H1 (cell line): ENCODE measurements at regions not wholly inside any gene's neighbourhood (a gene's known extent, or its start where the extent isn't known, plus 50 kb on each side); places are given as distances from the start of the nearest gene placed in this dataset.

Experiments
- CTCF ChIA-PET: fragments of 300-600 bp; sonication (Branson Sonifier 250); formaldehyde crosslinking; loops from one replicate; lab custom pipeline; 2021; ENCODE audit not compliant: partially characterized antibody; lab: Charles Lee
- POLR2A ChIA-PET: fragments of 300-600 bp; sonication (Branson Sonifier 250); formaldehyde crosslinking; loops from one replicate; lab custom pipeline; 2021; ENCODE audit warnings: inconsistent platforms; ENCODE audit not compliant: partially characterized antibody; lab: Charles Lee
- DNase-seq, 2 experiments: peaks; one replicate each; pipeline versions ENCODE4 v3.0.0 to v3.0.0-alpha.2; 2010 to 2022; ENCODE audit warnings: low spot score in 2 of 2, low read depth in 1 of 2, mixed read lengths in 1 of 2
- FAIRE-seq: peaks from 2 replicates; lab custom pipeline; 2011; peaks lifted over from hg19 to GRCh38; lab: Jason Lieb, UNC
- H2AFZ ChIP-seq: 2 replicates; pipeline ENCODE4 v1.8.1; 2012; ENCODE audit warnings: low read length, inconsistent platforms
- H2AK5ac ChIP-seq: 2 replicates; pipeline ENCODE4 v1.6.1; 2013; ENCODE audit warnings: low read depth, low read length
- H2BK120ac ChIP-seq: replicated peaks from 2 replicates; pipeline ENCODE3; 2013; ENCODE audit warnings: low read depth, low read length, inconsistent platforms
- H2BK12ac ChIP-seq: 2 replicates; pipeline ENCODE4 v1.6.1; 2013; ENCODE audit warnings: low read depth, low read length
- H2BK15ac ChIP-seq: 2 replicates; pipeline ENCODE4 v1.6.1; 2013; ENCODE audit warnings: low read length
- H2BK20ac ChIP-seq: 2 replicates; pipeline ENCODE4 v1.6.1; 2013; ENCODE audit warnings: low read length
- H2BK5ac ChIP-seq: 2 replicates; pipeline ENCODE4 v1.6.1; 2013; ENCODE audit warnings: low read depth, low read length
- H3K14ac ChIP-seq: 2 replicates; pipeline ENCODE4 v1.6.1; 2013; ENCODE audit warnings: inconsistent platforms; ENCODE audit not compliant: insufficient read length
- H3K18ac ChIP-seq: 2 replicates; pipeline ENCODE4 v1.6.1; 2013; ENCODE audit warnings: low read length; ENCODE audit errors: extremely low read depth
- H3K23ac ChIP-seq: 2 replicates; pipeline ENCODE4 v1.6.1; 2013; ENCODE audit warnings: inconsistent platforms; ENCODE audit not compliant: insufficient read length
- H3K23me2 ChIP-seq: 2 replicates; pipeline ENCODE4 v1.6.1; 2013; ENCODE audit warnings: low read depth, low read length
- H3K27ac ChIP-seq: 2 replicates; pipeline ENCODE4 v1.6.1; 2011; ENCODE audit warnings: low read depth, low read length, inconsistent platforms
- H3K27me3 ChIP-seq, 4 experiments: replicated peaks in 1 of 4; 1 replicate in 1 of 4; 2 replicates in 3 of 4; pipeline versions ENCODE4 v1.6.1 to v1.8.1; 2011 to 2013; ENCODE audit warnings: low read length in 3 of 4, mild to moderate bottlenecking in 3 of 4, inconsistent platforms in 2 of 4, mixed read lengths in 2 of 4, moderate library complexity in 1 of 4; ENCODE audit not compliant: control insufficient read depth in 3 of 4, insufficient read depth in 3 of 4; ENCODE audit errors: extremely low read depth in 1 of 4
- H3K36me3 ChIP-seq, 4 experiments: 2 replicates each; pipeline versions ENCODE4 v1.6.1 to v1.8.1; 2011 to 2013; ENCODE audit warnings: mild to moderate bottlenecking in 4 of 4, low read length in 3 of 4, moderate library complexity in 2 of 4, control low read depth in 1 of 4, inconsistent platforms in 1 of 4; ENCODE audit not compliant: insufficient read depth in 4 of 4, control insufficient read depth in 2 of 4
- H3K4ac ChIP-seq: replicated peaks from 2 replicates; pipeline ENCODE3; 2013; ENCODE audit warnings: low read length, low read depth, mixed read lengths, inconsistent platforms; ENCODE audit not compliant: insufficient read length
- H3K4me1 ChIP-seq, 4 experiments: replicated peaks in 1 of 4; 1 replicate in 1 of 4; 2 replicates in 3 of 4; pipeline versions ENCODE4 v1.6.1 to v1.8.1; 2011 to 2013; ENCODE audit warnings: low read length in 3 of 4, inconsistent platforms in 2 of 4, mixed read lengths in 1 of 4; ENCODE audit not compliant: insufficient read depth in 4 of 4, control insufficient read depth in 3 of 4
- H3K4me2 ChIP-seq, 2 experiments: 2 replicates each; pipeline versions ENCODE4 v1.6.1 to v1.8.1; 2011 to 2013; ENCODE audit warnings: low read depth in 2 of 2, low read length in 2 of 2, control low read depth in 1 of 2, inconsistent platforms in 1 of 2, mild to moderate bottlenecking in 1 of 2; ENCODE audit not compliant: insufficient read depth in 1 of 2
- H3K4me3 ChIP-seq, 4 experiments: fragments of 200-600, 300-600 bp in 1 of 4; sonication (generic), shearing (Covaris generic), sonication (Bioruptor Twin) in 1 of 4; 2 replicates each; pipeline versions ENCODE4 v1.5.1 to v1.8.1; 2011 to 2016; ENCODE audit warnings: low read length in 4 of 4, low read depth in 3 of 4, control low read depth in 2 of 4, inconsistent platforms in 2 of 4, mild to moderate bottlenecking in 2 of 4, mixed read lengths in 1 of 4, moderate library complexity in 1 of 4; ENCODE audit not compliant: insufficient read depth in 2 of 4; ENCODE audit errors: extremely low read depth in 1 of 4
- H3K56ac ChIP-seq: replicated peaks from 2 replicates; pipeline ENCODE3; 2013; ENCODE audit warnings: low read depth, mild to moderate bottlenecking, mixed read lengths, low read length, inconsistent platforms; ENCODE audit not compliant: insufficient read length
- H3K79me1 ChIP-seq: 2 replicates; pipeline ENCODE4 v1.6.1; 2013; ENCODE audit warnings: low read depth, low read length, control low read depth
- H3K79me2 ChIP-seq, 2 experiments: 2 replicates each; pipeline versions ENCODE4 v1.6.1 to v1.8.1; 2012 to 2013; ENCODE audit warnings: low read length in 2 of 2, mild to moderate bottlenecking in 2 of 2, inconsistent platforms in 1 of 2; ENCODE audit not compliant: insufficient read depth in 2 of 2, control insufficient read depth in 1 of 2
- H3K9ac ChIP-seq, 4 experiments: replicated peaks in 1 of 4; 1 replicate in 1 of 4; 2 replicates in 3 of 4; pipeline versions ENCODE4 v1.6.1 to v1.8.1; 2011 to 2013; ENCODE audit warnings: low read depth in 3 of 4, low read length in 3 of 4, control low read depth in 2 of 4, mild to moderate bottlenecking in 2 of 4, moderate library complexity in 2 of 4, inconsistent platforms in 1 of 4; ENCODE audit errors: extremely low read depth in 1 of 4
- H3K9me3 ChIP-seq, 2 experiments: 2 replicates each; pipeline versions ENCODE4 v1.6.1 to v1.8.1; 2012 to 2013; ENCODE audit warnings: mild to moderate bottlenecking in 2 of 2, moderate library complexity in 2 of 2, control low read depth in 1 of 2, inconsistent platforms in 1 of 2, low read depth in 1 of 2, low read length in 1 of 2, mixed read lengths in 1 of 2; ENCODE audit not compliant: insufficient read depth in 2 of 2
- H4K20me1 ChIP-seq, 2 experiments: replicated peaks in 1 of 2; 2 replicates each; pipeline versions ENCODE3 to v1.8.1; 2011 to 2013; ENCODE audit warnings: inconsistent platforms in 2 of 2, low read length in 2 of 2, mild to moderate bottlenecking in 1 of 2; ENCODE audit not compliant: insufficient read depth in 2 of 2, control insufficient read depth in 1 of 2
- H4K5ac ChIP-seq: 2 replicates; pipeline ENCODE4 v1.6.1; 2013; ENCODE audit warnings: low read length, low read depth, mixed read lengths, inconsistent platforms; ENCODE audit not compliant: insufficient read length
- H4K8ac ChIP-seq: 2 replicates; pipeline ENCODE4 v1.8.0; 2013; ENCODE audit warnings: mild to moderate bottlenecking, moderate library complexity, low read length, inconsistent platforms; ENCODE audit not compliant: insufficient read depth; ENCODE audit errors: extremely low read depth
- H4K91ac ChIP-seq: replicated peaks from 2 replicates; pipeline ENCODE3; 2013; ENCODE audit warnings: low read length, mixed read lengths, inconsistent platforms; ENCODE audit not compliant: insufficient read length
- BRCA1 ChIP-seq: IDR thresholded peaks from 2 replicates; pipeline ENCODE4 v1.6.1; 2012; ENCODE audit warnings: low read depth, low read length, improper control_type of control experiment
- CHD1 ChIP-seq: IDR thresholded peaks from 2 replicates; pipeline ENCODE4 v1.6.1; 2012; ENCODE audit warnings: low read depth, low read length, improper control_type of control experiment
- EP300 ChIP-seq, 2 experiments: IDR thresholded peaks; 1 replicate in 1 of 2; 2 replicates in 1 of 2; pipeline ENCODE4 v1.6.1; 2011 to 2012; ENCODE audit warnings: low read depth in 2 of 2, low read length in 2 of 2, mild to moderate bottlenecking in 2 of 2, borderline replicate concordance in 1 of 2, inconsistent platforms in 1 of 2, moderate library complexity in 1 of 2
- HDAC2 ChIP-seq, 2 experiments: fragments of 300-600 bp in 1 of 2; sonication (generic) in 1 of 2; IDR thresholded peaks; 2 replicates each; pipeline ENCODE4 v1.6.1; 2011 to 2012; ENCODE audit warnings: low read depth in 2 of 2, low read length in 2 of 2, mild to moderate bottlenecking in 2 of 2, moderate library complexity in 2 of 2, borderline replicate concordance in 1 of 2, inconsistent platforms in 1 of 2
- HDAC6 ChIP-seq: IDR thresholded peaks from one replicate; pipeline ENCODE4 v1.7.1; 2012; ENCODE audit warnings: low read depth, mild to moderate bottlenecking, inconsistent platforms, low read length, moderate library complexity
- JUND ChIP-seq: IDR thresholded peaks from 2 replicates; pipeline ENCODE4 v1.6.1; 2011; ENCODE audit warnings: mild to moderate bottlenecking, improper control_type of control experiment, low read length
- POLR2AphosphoS5 ChIP-seq: IDR thresholded peaks from 2 replicates; pipeline ENCODE4 v1.6.1; 2011; ENCODE audit warnings: low read depth, low read length
- RBBP5 ChIP-seq: IDR thresholded peaks from 2 replicates; pipeline ENCODE4 v1.7.1; 2012; ENCODE audit warnings: low read depth, mild to moderate bottlenecking, inconsistent platforms, low read length, moderate library complexity, borderline replicate concordance
- SP4 ChIP-seq: IDR thresholded peaks from 2 replicates; pipeline ENCODE4 v1.6.1; 2012; ENCODE audit warnings: low read length, inconsistent platforms
- TAF1 ChIP-seq: IDR thresholded peaks from 2 replicates; pipeline ENCODE4 v1.6.1; 2011; ENCODE audit warnings: mild to moderate bottlenecking, low read depth, low read length
- TBP ChIP-seq: IDR thresholded peaks from 2 replicates; pipeline ENCODE4 v1.6.1; 2011; ENCODE audit warnings: low read depth, low read length, improper control_type of control experiment
- WGBS, 2 experiments: shearing (Covaris generic) in 1 of 2; methylation state at CpG; one replicate each; pipeline versions ENCODE4 v1.1.6 to v1.1.7; 2013 to 2015; ENCODE audit warnings: low lambda C conversion rate in 2 of 2, mixed read lengths in 2 of 2, inconsistent platforms in 1 of 2, low coverage in 1 of 2, missing lambda C conversion rate in 1 of 2; ENCODE audit not compliant: insufficient replicate concordance in 2 of 2, insufficient coverage in 1 of 2, insufficient read length in 1 of 2; ENCODE audit errors: extremely low coverage in 1 of 2, missing lambda C conversion rate in 1 of 2; 5-methylcytosine and 5-hydroxymethylcytosine counted together

DNA sequence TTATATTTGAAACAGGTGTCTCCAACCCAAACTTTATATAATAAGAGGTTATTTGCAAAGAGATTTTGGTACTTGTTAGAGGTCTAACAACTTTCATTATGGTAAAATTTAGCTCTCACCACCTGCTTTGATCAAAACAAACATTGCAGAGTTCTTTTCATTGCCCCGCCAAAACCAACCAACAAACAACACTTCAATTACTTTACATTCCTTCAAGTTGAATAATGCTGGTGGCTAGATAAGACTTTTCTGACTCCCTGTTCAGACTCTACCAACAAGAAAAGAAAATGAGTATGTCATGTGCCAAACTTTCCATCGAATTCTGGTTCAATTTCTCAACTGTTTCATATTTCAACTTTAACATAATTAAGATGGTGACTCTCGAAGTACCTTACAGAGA lies 311.1 kb downstream of the ADGRG6 start:
- Histone ChIP-seq H3K9ac (no peak overlapping the region), H3K79me1 (no peaks in the 10 kb centered on the region), H3K14ac (no peak overlapping the region), H3K23ac (no peak overlapping the region), H3K9me3 (no peaks in the 10 kb centered on the region), H3K18ac (no peak overlapping the region), H3K79me2 (no peaks in the 10 kb centered on the region), H3K27ac (no peak overlapping the region), H2BK20ac (no peak overlapping the region), H3K4me2 (no peak overlapping the region), H3K23me2 (no peaks in the 10 kb centered on the region), H2AFZ (no peak overlapping the region), H2BK12ac (no peak overlapping the region), H3K4me1 (no peaks in the 10 kb centered on the region), H3K4me3 (no peak overlapping the region), H3K4ac (no peak overlapping the region), H3K56ac (no peak overlapping the region), H2BK120ac (no peak overlapping the region), H4K5ac (no peak overlapping the region), H4K8ac (no peak overlapping the region), H2BK5ac (no peak overlapping the region), H2BK15ac (no peak overlapping the region), H3K27me3 (no peaks in the 10 kb centered on the region), H2AK5ac (no peak overlapping the region), H3K36me3 (no peaks in the 10 kb centered on the region), H4K91ac (no peak overlapping the region), H4K20me1 (no peaks in the 10 kb centered on the region)
- no peak for FAIRE-seq
- TF ChIP-seq TAF1, result no peak
- TF ChIP-seq HDAC2 (IDR thresholded peaks at IDR 0.05; ENCODE audit: borderline replicate concordance in 1 of 2, low read depth in 2 of 2, low read length in 2 of 2), result no peak
- TF ChIP-seq TBP, result no peak
- no peak for TF ChIP-seq SP4
- TF ChIP-seq EP300 (IDR thresholded peaks at IDR 0.05; ENCODE audit: borderline replicate concordance in 1 of 2, low read depth in 2 of 2, low read length in 2 of 2), result no peak
- TF ChIP-seq CHD1, result no peak
- no peak for TF ChIP-seq JUND
- no peak for TF ChIP-seq POLR2AphosphoS5
- no peak for TF ChIP-seq BRCA1
- TF ChIP-seq HDAC6, result no peak
- TF ChIP-seq RBBP5, result no peak
- 86% methylated on average over 3 of the region's 3 CpGs; no CpG with 5 or more reads in 1 of the 2 experiments for WGBS, 2 experiments
- POLR2A ChIA-PET, result no interaction called here
- no peak for DNase-seq
- CTCF ChIA-PET, result interaction anchor here (1.0 kb wide), 1 partner anchor 45 kb away, joined by 3 read pairs; no protein-coding TSS in a partner anchor
